ENCODE measurements at regions not wholly inside any gene's neighbourhood (a gene's known extent, or its start where the extent isn't known, plus 50 kb on each side); places are given as distances from the start of the nearest gene placed in this dataset.
"Not testable (repeated sequence)": the region's sequence is repeated elsewhere in the genome, so short reads cannot be mapped to it uniquely, and the experiment has no call there.

DNA sequence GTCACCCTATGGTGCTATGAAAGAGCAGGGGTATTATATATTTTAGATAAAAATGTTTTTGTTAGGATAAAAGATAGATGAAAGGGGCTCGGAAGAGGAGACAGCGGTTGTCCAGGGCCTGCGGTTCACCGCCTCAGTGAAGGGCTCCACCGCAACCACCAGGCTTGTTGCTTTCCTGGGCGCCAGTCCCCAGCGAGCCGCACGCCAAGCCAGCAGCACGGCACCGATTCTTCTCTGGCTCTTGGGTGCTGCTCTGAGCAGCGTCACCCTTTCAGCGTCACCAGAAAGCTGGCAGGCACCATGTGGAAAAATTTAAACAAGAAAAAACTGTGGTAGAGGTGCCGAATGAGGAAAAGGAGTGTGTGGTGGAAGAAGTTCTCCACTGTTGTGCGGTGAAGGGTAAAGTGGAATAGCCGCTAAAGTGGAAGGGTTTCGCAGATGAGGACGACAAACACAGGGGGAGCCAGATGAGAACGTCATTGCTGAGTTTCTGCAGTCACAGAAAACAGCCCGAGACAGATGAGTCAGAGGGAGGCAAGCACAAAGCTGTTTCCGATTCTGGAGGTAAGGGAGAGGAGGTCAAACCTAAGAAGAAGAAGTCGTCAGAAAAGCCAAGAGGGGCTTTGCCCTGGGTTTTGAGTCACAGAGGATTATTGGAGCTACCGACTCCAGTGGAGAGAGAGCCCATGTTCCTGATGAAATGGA is 569.2 kb downstream of the ZBBX start:
- DNase-seq, result no peak

DNA sequence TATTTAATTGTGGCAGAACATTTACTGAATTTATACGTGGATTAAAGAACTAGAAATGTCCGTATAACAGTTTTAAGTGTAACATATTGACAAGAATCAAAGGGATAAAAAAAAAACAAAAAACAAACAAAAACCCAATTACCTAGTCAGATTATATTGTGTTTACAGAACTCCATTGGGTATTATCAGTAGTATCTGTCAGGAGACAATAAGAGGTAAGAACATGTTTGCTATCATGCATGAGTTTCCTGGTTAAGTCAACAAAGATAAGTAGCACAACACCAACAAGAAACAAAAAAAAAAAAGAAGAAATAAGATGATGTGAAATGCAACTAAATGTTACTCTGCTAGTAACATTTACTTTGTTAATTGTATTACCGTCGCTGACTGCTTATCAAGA is 570.6 kb downstream of the ZBBX start:
- no peak for DNase-seq

DNA sequence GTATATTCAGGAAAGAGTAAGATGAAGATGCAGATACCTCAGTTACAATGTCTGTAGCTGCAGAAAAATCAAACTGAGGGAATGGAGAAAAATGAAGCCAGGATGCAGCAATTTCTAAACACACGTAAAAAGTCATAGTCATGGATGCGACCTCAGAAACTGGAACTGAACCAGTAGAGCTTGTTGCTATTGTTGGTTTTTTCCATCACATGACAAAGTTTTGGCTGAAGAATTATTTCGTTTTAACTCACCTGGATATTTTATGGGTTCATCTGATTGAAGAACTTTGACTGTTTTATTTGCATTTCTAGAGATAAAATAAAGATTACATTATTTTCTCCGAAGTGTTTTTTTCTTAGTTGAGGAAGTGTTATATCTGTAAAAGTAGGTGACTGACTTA is 591.2 kb downstream of the ZBBX start:
- no peak for DNase-seq

DNA sequence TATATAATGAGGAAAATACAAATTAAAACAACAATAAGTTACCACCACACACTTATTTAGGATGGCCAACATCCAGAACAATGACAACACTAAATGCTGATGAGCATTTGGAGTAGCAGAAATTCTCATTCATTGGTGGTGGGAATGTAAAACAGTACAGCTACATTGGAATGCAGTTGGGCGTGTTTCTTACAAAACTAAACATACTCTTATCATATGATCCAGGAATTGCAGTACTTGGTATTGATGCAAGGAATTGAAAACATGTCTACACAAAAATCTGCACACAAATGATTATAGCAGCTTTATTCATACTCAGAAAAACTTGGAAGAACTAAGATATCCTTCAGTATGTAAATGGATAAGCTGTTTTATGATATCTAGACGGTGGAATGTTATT is 594.2 kb downstream of the ZBBX start:
- DNase-seq, result no peak

GRCh38 chr3:166783206-166783605 is 596.9 kb downstream of the ZBBX start:
- no peak for DNase-seq

DNA sequence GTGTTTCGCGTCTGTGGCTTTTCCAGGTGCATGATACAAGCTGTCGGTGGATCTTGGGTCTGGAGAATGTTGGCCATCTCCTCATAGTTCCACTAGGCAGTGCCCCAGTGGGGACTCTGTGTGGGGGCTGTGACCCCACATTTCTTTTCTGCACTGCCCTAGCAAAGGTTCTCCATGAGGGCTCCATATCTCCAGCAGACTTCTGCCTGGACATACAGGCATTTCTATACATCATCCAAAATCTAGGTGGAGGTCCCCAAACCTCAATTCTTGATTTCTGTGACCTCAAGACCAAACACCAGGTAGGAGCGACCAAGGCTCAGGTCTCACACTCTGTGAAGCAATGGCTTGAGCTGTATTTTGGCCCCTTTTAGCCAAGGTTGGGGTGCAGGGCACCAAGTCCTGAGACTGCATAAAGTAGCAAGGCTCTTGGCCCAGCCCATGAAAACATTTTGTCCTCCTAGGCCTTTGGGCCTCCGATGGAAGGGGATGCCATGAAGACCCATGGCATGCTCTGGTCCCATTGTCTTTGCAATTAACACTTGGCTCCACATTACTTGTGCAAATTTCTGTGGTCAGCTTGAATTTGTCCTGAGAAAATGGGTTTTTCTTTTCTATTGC is 615.3 kb downstream of the ZBBX start:
- no peak for DNase-seq

DNA sequence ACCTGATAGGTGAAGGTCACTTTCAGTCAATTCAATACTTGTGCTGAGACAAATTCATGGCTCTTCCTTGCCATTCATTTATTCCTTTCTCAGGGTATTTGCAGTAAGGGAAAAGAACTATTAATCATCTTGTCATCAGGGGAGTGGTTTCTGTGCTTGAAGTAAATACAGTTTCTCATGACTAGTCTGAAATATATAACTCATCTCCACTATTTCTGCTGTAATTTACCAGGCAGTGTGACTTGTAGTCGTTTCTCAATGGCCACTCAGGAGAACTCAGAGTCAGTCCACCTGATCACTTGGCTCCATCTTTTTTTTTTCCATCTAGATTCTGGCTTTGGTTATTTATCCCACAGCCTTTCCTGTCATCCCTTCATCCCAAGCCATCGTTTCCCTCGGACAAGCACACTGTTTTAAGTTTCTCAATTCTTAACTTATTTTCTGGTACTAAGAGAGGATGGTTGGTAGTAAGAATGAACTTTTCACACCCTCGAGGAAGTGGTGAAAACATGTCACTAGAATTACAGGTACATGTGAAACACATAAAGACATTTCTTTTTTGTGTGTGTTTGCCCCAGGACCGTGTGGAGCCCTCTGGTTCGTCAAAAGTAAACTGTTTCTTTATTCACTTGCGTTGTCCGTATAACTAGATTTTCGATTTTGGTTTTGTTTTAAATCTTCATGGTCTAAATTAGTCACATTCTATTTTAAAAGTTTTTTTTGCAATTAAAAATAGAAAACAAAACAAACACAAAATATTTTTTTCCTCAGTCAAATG is 620.2 kb downstream of the ZBBX start:
- no peak for DNase-seq

- no peak for DNase-seq
These were observed 627.9 kb downstream of the ZBBX start for GRCh38 chr3:166752214-166752613.

DNA sequence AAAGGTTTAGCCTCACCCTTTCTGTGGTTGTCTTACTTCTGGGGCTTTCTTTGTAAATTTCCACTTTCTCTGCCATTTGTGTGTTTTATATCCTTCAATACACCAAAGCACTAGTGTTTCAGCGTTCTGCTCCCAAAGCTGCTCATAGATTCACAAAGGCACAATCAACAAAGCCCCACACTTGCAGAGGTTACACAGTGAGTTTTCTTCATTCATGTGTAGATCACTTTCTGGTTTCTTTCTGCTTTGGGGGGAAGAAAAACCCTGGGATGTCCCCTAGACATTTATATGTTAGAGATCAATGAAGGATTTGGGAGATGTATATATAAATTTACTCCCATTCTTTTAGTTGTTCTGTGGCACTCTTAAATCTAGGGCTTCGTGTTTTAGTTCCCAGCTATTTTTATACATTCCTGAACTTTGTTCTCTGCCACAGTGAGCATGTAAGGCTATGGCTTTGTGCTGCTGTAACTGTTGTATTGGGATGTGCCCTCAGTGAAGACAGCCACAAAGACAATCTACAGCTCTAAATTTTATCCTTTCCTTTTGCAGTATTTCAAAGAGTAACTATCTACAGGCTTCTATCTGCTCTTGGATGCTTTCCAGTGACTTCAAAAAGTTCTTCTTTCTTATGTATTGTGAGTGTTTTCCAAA is 636.5 kb downstream of the ZBBX start:
- DNase-seq, result no peak

- DNase-seq, result no peak
These were observed 645.4 kb downstream of the ZBBX start for GRCh38 chr3:166734734-166735133.

GRCh38 chr3:166731701-166732100 is 648.4 kb downstream of the ZBBX start:
- no peak for DNase-seq

- no peak for DNase-seq
These were observed 658.6 kb downstream of the ZBBX start for GRCh38 chr3:166721466-166721865.

DNA sequence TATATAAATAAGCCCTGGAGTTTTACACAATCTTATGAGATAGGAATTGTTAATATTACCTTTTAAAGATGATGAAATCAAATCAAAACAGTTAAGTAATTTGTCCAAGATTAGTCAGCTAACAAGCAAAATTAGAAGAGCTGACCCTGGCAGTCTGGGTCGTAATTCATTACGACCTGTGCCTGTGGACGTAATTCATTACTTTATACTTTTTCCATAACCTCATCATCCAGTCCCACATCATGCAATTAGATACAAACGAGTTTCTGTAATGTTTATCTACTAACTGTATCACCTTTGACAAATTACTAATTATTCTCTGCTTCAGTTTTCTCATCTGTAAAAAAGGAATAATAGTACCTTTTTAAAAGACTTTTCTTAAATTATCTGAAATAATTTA is 665.9 kb downstream of the ZBBX start:
- no peak for DNase-seq

DNA sequence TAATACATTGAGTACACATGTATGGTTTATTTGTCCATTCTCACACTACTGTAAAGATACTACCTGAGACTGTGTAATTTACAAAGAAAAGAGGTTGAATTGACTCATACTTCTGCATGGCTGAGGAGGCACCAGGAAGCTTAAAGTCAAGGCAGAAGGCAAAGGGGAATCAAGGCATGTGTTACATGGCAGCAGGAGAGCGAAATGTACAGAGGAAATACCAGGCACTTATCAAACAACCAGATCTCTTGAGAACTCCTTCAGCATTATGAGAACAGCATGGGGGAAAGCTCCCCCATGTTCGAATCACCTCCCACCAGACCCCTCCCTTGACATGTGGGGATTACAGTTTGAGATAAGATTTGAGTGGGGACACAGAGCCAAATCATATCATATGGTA is 666.3 kb downstream of the ZBBX start:
- no peak for DNase-seq

DNA sequence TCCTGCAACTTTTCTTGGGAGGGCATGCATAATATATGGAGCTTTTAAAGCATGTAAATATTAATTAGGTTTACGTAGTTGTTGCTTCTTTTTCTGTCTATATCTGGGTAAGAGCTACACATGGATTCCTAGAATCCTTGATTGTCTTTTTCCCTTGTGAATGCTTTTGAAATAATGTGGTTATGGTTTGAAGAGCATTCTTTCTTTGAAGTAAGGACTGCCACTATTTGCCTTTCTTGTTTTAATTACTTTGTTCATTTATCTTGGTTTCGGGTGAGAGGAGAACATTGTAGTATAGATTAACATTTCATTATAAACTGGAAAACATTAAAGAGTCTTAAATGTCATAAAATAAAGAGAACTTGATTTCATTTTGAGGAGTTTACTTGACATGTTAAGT is 674.0 kb downstream of the ZBBX start:
- no peak for DNase-seq

DNA sequence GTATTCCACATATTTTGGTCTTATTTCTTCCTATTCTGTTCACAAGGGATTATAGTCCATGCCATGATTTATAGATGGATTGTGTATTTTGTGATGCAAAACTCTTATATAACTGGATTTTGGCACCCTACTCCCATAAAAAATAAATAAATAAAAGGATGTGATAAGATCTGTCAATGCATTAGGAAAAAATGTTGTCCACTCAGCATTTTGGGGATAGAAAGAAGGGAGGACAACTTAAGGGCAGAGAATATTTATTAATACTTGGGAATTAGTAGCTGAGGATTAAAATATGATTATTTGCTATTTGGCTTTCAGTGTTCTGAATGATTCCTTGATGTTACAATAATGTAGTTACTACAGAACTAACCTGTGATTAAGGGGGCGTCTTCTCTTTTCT is 682.6 kb downstream of the ZBBX start:
- DNase-seq, result no peak

DNA sequence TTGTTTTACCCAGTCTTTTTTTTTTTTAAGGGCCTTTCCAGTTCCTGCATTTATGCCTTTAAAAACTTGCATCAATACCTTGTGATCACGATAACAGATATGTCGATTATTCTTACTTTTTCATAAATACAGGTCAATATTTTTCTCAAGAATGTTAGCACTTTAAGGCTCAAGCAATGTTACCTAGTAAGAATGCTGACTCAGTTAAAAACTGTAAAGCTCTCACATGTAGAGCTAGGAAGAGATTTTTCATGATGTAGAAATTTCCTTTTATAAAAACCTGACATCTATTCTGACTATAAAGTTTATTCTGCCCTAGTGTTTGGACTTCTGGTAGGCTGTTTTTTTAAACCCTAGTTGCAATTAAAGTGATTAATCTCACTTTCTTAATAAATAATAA is 684.0 kb downstream of the ZBBX start:
- no peak for DNase-seq

DNA sequence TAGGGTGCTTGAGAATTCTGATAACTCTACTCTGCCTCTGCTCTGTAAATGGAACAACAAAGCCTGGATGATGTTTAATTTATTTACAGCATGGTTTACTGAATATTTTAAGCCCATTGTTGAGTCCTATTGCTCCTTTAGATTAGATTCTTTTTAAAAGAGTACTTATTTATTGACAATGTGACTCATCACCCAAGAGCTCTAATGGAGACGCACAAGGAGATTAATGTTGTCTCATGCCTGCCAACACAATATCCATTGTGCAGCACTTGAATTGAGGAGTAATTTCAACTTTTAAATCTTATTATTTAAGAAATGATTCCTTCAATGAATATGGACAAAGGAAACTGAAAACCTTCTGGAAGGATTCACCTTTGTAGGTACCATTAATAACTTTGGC is 691.4 kb downstream of the ZBBX start:
- no peak for DNase-seq

DNA sequence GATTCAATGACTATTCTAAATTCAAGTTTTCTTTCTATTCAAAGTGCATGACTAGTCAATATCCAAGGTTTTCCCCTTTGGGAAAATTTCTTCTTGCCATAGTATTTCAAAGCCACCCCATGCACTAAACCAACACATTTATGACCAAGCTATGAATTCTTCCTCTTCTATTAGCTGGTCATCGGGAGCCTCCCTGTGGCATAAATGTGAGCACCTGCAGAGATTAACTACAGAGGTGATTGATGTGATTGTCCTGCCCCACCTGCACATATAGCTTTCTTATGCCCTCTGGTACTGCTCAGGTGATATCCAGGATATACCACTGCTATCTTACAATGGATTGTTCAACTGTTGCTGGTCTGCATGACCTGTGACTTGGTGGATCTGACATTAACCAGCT is 694.9 kb downstream of the ZBBX start:
- no peak for DNase-seq

DNA sequence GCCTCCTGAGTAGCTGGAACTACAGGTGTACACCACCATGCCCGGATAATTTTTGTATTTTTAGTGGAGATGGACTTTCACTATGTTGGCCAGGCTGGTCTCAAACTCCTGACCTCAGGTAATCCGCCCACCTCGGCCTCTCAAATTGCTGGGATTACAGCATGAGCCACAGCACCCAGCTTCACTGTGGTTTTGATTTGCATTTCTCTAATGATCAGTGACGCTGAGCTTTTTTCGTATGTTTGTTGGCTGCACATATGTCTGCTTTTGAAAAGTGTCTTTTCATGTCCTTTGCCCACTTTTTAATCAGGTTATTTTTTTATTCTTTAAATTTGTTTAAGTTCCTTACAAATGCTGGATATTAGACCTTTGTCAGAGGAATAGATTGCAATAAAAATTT is 696.0 kb downstream of the ZBBX start:
- not testable (repeated sequence) for DNase-seq

- no peak for DNase-seq
These were observed 710.3 kb downstream of the ZBBX start for GRCh38 chr3:166669781-166670180.

GRCh38 chr3:166663194-166663593 is 716.9 kb downstream of the ZBBX start:
- DNase-seq, result no peak

GRCh38 chr3:166661621-166662020 is 718.5 kb downstream of the ZBBX start:
- no peak for DNase-seq

DNA sequence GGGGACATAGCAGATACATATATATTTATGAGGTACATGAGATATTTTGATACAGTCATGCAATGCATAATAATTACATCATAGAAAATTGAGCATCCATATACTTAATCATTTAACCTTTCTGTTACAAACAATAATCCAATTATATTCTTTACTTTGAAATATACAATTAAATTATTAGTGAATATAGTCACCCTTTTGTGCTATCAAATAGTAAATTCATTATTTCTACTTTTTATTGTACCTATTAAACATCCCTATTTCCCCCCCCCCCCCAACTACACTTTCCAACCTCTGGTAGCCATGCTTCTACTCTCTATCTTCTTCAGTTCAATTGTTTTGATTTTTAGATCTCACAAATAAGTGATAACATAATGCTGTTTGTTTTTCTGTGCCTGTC is 719.1 kb downstream of the ZBBX start:
- no peak for DNase-seq

Data from DMS 273 treated with DMSO at 0.1 percent for 48 hours (cell line).